Erythroblast (primary cell): ENCODE measurements at regions not wholly inside any gene's neighbourhood (a gene's known extent, or its start where the extent isn't known, plus 50 kb on each side); places are given as distances from the start of the nearest gene placed in this dataset.
"Not testable (repeated sequence)": the region's sequence is repeated elsewhere in the genome, so short reads cannot be mapped to it uniquely, and the experiment has no call there.

ENCODE experiments used
- GATA1 ChIP-seq: IDR thresholded peaks from 2 replicates; pipeline ENCODE4 v1.6.1; 2011; ENCODE audit warnings: low read depth, mild to moderate bottlenecking, control low read depth, low read length, moderate library complexity
- POLR2A ChIP-seq: IDR thresholded peaks from 2 replicates; pipeline ENCODE4 v1.6.1; 2011; ENCODE audit warnings: mild to moderate bottlenecking, low read length

DNA sequence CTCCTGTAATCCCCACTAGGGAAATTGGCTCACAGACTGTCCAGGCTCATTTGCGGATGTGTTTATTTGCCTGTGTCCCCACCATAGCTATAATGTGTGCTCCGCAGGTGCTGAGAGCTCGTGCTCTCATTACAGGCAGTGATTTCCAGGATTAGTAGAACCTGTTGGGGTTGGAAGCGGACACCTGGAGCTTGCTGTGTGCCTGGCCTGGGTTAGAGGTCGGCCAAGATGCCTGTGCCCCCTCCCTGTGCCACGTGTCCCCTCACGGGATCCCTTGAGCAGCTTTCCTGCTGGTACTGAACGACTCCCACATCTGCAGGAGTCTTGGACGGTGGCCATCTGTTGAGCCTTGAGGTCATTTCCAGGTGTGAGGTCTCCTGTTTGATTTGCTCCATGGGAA, 52.7 kb upstream of the TAMM41 start:
- not testable (repeated sequence) for TF ChIP-seq POLR2A, GATA1
